Spleen (tissue), 11 donors: ENCODE measurements at regions not wholly inside any gene's neighbourhood (a gene's known extent, or its start where the extent isn't known, plus 50 kb on each side); places are given as distances from the start of the nearest gene placed in this dataset.

Source experiments
- DNase-seq: peaks from one replicate; pipeline ENCODE4 v3.0.0-alpha.2; 2020
- H3K27ac ChIP-seq, 8 donors: fragments of 200-600 bp; sonication (generic) in 7 of 8; 1 replicate in 4 of 8; 2 replicates in 4 of 8; pipeline versions ENCODE4 v1.5.0 to v1.8.0; 2016 to 2021; ENCODE audit warnings: inconsistent platforms in 4 of 8, mild to moderate bottlenecking in 4 of 8, moderate library complexity in 1 of 8
- H3K27me3 ChIP-seq, 7 donors: fragments of 200-600 bp; sonication (generic) in 6 of 7; replicated peaks in 1 of 7; 1 replicate in 4 of 7; 2 replicates in 3 of 7; pipeline versions ENCODE4 v1.5.0 to v1.8.0; 2016 to 2021; ENCODE audit warnings: inconsistent platforms in 3 of 7, mild to moderate bottlenecking in 1 of 7
- H3K36me3 ChIP-seq, 6 donors: fragments of 200-600 bp; sonication (generic) in 5 of 6; 1 replicate in 4 of 6; 2 replicates in 2 of 6; pipeline versions ENCODE4 v1.5.0 to v1.8.0; 2016 to 2021; ENCODE audit warnings: inconsistent platforms in 2 of 6
- H3K4me1 ChIP-seq, 6 donors: fragments of 200-600 bp; sonication (generic) in 5 of 6; 1 replicate in 3 of 6; 2 replicates in 3 of 6; pipeline versions ENCODE4 v1.5.0 to v1.8.0; 2016 to 2021; ENCODE audit warnings: inconsistent platforms in 3 of 6
- H3K4me3 ChIP-seq, 8 donors: fragments of 200-600 bp; sonication (generic) in 7 of 8; 1 replicate in 4 of 8; 2 replicates in 4 of 8; pipeline versions ENCODE4 v1.5.0 to v1.8.0; 2016 to 2021; ENCODE audit warnings: inconsistent platforms in 4 of 8, mild to moderate bottlenecking in 4 of 8, moderate library complexity in 2 of 8
- H3K9me3 ChIP-seq, 8 donors: fragments of 200-600 bp; sonication (generic) in 7 of 8; 1 replicate in 4 of 8; 2 replicates in 4 of 8; pipeline versions ENCODE4 v1.5.0 to v1.8.0; 2016 to 2021; ENCODE audit warnings: inconsistent platforms in 4 of 8
- POLR2A ChIP-seq, 3 donors: fragments of 450-650 bp; IDR thresholded peaks; one replicate each; pipeline ENCODE4 v1.5.1; 2017; ENCODE audit warnings: antibody characterized with exemption in 3 of 3, mild to moderate bottlenecking in 1 of 3
- POLR2AphosphoS5 ChIP-seq, 3 donors: sonication (generic); formaldehyde crosslinking; IDR thresholded peaks; one replicate each; pipeline ENCODE4 v1.5.1; 2017; ENCODE audit warnings: antibody characterized with exemption in 3 of 3
- WGBS, 5 donors: extraction: QIAGEN DNeasy Blood & Tissue Kit in 3 of 5; methylation state at CpG; one replicate each; pipeline versions ENCODE4 v1.1.5 to v1.1.7; 2013 to 2018; 5-methylcytosine and 5-hydroxymethylcytosine counted together
- intact Hi-C: fragments of 100-400 bp; cut with DNase I; formaldehyde crosslinking; loops from one replicate; pipeline ENCODE4 v1.15.0; 2023; ENCODE audit warnings: low total_unique reads
- TF ChIP-seq, protein P1 (sequence below), 11 experiments: fragments of 200-600 bp in 7 of 11; fragments of 450-650 bp in 4 of 11; sonication (generic) in 4 of 11; IDR thresholded peaks in 8 of 11; conservative IDR thresholded peaks in 3 of 11; 1 replicate in 7 of 11; 2 replicates in 4 of 11; pipeline versions ENCODE4 v1.4.0 to v1.8.0; 2016 to 2021; ENCODE audit warnings: antibody characterized with exemption in 11 of 11, inconsistent platforms in 4 of 11, mild to moderate bottlenecking in 1 of 11
- donor health status: healthy with polysubstance abuse.
- donor health status: DM: no; HTN: no; CAD: no; lungs with moderate emphysema.
- donor health status: DM: no; HTN: no; CAD: no.
- donor health status: Bipolar disorder and iron deficiency.
- donor health status: healthy.
- donor health status: DM: no; HTN: no; CAD: no.
- donor health status: DM: yes; HTN: yes; CAD: no.

GRCh38 chr5:104198156-104198555 lies 635.6 kb upstream of the NUDT12 start:
- Histone ChIP-seq H3K4me3 (no peak overlapping the region), H3K36me3 (no peaks in the 10 kb centered on the region), H3K4me1 (no peaks in the 10 kb centered on the region), H3K27me3 (no peaks in the 10 kb centered on the region), H3K9me3 (no peaks in the 10 kb centered on the region), H3K27ac (no peak overlapping the region)
- TF ChIP-seq POLR2A (IDR thresholded peaks at IDR 0.05) (no peak), POLR2AphosphoS5 (IDR thresholded peaks at IDR 0.05) (no peak)
- TF ChIP-seq, protein P1, sequence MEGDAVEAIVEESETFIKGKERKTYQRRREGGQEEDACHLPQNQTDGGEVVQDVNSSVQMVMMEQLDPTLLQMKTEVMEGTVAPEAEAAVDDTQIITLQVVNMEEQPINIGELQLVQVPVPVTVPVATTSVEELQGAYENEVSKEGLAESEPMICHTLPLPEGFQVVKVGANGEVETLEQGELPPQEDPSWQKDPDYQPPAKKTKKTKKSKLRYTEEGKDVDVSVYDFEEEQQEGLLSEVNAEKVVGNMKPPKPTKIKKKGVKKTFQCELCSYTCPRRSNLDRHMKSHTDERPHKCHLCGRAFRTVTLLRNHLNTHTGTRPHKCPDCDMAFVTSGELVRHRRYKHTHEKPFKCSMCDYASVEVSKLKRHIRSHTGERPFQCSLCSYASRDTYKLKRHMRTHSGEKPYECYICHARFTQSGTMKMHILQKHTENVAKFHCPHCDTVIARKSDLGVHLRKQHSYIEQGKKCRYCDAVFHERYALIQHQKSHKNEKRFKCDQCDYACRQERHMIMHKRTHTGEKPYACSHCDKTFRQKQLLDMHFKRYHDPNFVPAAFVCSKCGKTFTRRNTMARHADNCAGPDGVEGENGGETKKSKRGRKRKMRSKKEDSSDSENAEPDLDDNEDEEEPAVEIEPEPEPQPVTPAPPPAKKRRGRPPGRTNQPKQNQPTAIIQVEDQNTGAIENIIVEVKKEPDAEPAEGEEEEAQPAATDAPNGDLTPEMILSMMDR (IDR thresholded peaks at IDR 0.05 in 8 of 11, conservative IDR thresholded peaks at IDR 0.05 in 3 of 11) = no peak
- intact Hi-C loops = no loop called here
- no peak for DNase-seq
- WGBS, 5 donors = 90 to 97% (median 94%) methylated on average over 1 of the region's 1 CpG

DNA sequence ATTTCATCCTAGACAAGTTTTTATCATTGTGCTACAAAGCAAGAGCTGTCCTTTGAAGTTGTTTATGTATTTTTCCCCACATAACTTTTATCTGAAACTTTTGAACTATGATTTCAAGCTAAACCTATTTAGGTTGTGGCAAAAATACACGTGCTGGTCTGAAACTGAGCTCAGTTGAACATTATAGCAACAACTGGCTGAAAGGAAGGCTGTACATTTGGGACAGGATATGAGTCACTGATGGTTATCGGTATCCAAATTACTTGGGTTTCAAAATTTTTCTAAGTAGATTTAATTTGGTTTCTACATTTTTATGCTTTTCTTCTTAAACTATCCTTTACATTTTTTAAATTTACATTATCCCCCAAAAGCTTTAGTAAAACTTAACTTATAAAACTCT lies 627.3 kb upstream of the NUDT12 start:
- no peak for DNase-seq
- Histone ChIP-seq H3K27me3 (no peaks in the 10 kb centered on the region), H3K27ac (no peak overlapping the region), H3K36me3 (no peaks in the 10 kb centered on the region), H3K4me3 (no peak overlapping the region), H3K4me1 (no peaks in the 10 kb centered on the region), H3K9me3 (peaks cover 0 to 41% (median 25%) of the 10 kb centered on the region in 8 donors)
- no peak for TF ChIP-seq POLR2AphosphoS5 (IDR thresholded peaks at IDR 0.05)
- TF ChIP-seq, protein P1 (IDR thresholded peaks at IDR 0.05 in 8 of 11, conservative IDR thresholded peaks at IDR 0.05 in 3 of 11) = no peak
- no peak for TF ChIP-seq POLR2A (IDR thresholded peaks at IDR 0.05)
- intact Hi-C loops = no loop called here
- 41 to 52% (median 45%) methylated on average over 2 of the region's 2 CpGs for WGBS, 5 donors

DNA sequence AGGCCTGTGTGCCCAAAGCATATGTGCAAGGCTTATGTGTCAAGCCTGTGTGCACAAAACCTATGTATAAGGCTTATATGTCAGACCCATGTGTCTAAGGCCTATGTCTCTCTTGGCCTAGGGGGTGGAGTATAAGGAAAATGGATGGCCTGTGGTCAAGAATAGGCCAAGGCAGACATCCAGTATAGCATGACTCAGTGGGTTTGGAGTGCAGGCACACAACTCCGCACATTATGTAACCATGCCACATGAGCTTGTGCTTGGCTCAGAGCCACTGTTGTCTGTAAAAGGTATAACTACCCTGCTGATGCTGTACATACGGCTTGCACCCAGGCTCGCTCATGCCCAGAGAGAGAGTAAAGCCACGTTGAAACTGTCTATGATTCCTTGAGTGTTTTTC lies 626.4 kb upstream of the NUDT12 start:
- DNase-seq = no peak
- Histone ChIP-seq H3K36me3 (no peaks in the 10 kb centered on the region), H3K4me3 (no peak overlapping the region), H3K9me3 (peaks cover 0 to 41% (median 25%) of the 10 kb centered on the region in 8 donors), H3K27ac (no peak overlapping the region), H3K27me3 (no peaks in the 10 kb centered on the region), H3K4me1 (no peaks in the 10 kb centered on the region)
- intact Hi-C loops = no loop called here
- WGBS, 5 donors = 82 to 94% (median 84%) methylated on average over 4 of the region's 4 CpGs
- TF ChIP-seq, protein P1 (IDR thresholded peaks at IDR 0.05 in 8 of 11, conservative IDR thresholded peaks at IDR 0.05 in 3 of 11) = no peak
- TF ChIP-seq POLR2A (IDR thresholded peaks at IDR 0.05) = no peak
- TF ChIP-seq POLR2AphosphoS5 (IDR thresholded peaks at IDR 0.05) = no peak

GRCh38 chr5:104187656-104188055 lies 625.1 kb upstream of the NUDT12 start:
- no peaks in the 10 kb centered on the region for H3K4me1 ChIP-seq
- intact Hi-C loops = no loop called here
- H3K36me3 ChIP-seq = no peaks in the 10 kb centered on the region

More at GRCh38 chr5:104187656-104188055, 625.1 kb upstream of the NUDT12 start:
- Histone ChIP-seq H3K27me3 (no peaks in the 10 kb centered on the region), H3K9me3 (peaks cover 0 to 41% (median 25%) of the 10 kb centered on the region in 8 donors), H3K4me3 (no peak overlapping the region), H3K27ac (no peak overlapping the region)
- no peak for DNase-seq
- TF ChIP-seq POLR2A (IDR thresholded peaks at IDR 0.05) (no peak), POLR2AphosphoS5 (IDR thresholded peaks at IDR 0.05) (no peak)
- TF ChIP-seq, protein P1 (IDR thresholded peaks at IDR 0.05 in 8 of 11, conservative IDR thresholded peaks at IDR 0.05 in 3 of 11) = no peak
- 85 to 98% (median 92%) methylated on average over 2 of the region's 2 CpGs for WGBS, 5 donors
